ENCODE measurements at regions not wholly inside any gene's neighbourhood (a gene's known extent, or its start where the extent isn't known, plus 50 kb on each side); places are given as distances from the start of the nearest gene placed in this dataset.
"Not testable (repeated sequence)": the region's sequence is repeated elsewhere in the genome, so short reads cannot be mapped to it uniquely, and the experiment has no call there.

DNA sequence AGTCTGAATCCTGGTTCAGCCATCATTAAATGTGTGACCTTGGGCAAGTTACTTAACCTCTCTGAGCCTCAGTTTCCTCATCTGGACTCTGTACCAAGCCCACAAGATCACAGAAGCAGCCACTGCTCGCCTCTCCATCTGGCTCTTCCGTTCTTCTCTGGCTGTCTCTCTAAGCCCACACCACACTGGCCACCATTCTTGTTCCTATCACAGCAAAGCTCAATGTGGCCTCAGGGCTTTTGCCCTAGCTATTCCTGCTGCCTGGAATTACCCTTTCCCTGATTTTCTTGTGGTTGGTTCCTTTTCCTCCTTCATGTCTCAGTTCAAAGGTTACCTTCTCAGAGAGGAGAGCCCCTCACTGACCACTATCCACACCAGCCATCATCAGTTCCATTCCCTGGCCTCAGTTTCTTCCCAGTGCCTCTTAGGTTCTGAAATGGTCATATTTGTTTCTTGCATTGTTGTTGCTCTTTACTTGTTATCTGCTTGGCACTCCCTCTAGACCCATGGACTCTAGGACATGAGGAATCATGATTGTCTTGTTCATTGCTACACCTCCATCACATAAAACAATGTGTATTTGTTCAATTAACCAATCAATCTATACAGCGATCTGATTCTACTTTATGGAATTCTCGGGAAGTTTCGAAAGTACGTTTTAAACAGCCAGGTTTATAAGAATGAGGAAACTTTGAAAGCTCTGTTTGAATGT, 56.5 kb upstream of the PTPN1 start:
- ChIA-PET POLR2A (ENCODE audit: unreplicated experiment) (no interaction called here), CTCF (interaction anchor here (0.5 to 0.7 kb wide), 3 partner anchors 38 to 186 kb away, joined by 3 to 9 read pairs (median 4); no protein-coding TSS in a partner anchor)
- no peak for TF ChIP-seq EZH2 (IDR thresholded peaks at IDR 0.05; ENCODE audit: low read depth)
- TF ChIP-seq, protein P1, sequence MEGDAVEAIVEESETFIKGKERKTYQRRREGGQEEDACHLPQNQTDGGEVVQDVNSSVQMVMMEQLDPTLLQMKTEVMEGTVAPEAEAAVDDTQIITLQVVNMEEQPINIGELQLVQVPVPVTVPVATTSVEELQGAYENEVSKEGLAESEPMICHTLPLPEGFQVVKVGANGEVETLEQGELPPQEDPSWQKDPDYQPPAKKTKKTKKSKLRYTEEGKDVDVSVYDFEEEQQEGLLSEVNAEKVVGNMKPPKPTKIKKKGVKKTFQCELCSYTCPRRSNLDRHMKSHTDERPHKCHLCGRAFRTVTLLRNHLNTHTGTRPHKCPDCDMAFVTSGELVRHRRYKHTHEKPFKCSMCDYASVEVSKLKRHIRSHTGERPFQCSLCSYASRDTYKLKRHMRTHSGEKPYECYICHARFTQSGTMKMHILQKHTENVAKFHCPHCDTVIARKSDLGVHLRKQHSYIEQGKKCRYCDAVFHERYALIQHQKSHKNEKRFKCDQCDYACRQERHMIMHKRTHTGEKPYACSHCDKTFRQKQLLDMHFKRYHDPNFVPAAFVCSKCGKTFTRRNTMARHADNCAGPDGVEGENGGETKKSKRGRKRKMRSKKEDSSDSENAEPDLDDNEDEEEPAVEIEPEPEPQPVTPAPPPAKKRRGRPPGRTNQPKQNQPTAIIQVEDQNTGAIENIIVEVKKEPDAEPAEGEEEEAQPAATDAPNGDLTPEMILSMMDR (conservative IDR thresholded peaks at IDR 0.05) = no peak

DNA sequence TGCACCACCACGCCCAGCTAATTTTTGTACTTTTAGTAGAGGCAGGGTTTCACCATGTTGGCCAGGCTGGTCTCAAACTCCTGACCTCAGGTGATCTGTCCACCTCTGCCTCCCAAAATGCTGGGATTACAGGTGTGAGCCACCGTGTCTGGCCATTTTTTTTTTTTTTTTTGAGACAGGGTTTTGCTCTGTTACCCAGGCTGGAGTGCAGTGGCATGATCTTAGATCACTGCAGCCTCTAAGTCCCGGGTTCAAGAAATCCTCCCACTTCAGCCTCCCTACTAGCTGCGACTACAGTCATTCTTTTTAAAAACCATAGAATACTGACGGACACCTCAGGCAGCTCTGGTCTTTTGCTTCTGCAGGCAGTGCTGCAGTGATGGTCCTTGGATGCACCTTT, 54.9 kb upstream of the PTPN1 start:
- DNase-seq; BruUV-seq (replicated peaks); H3K27ac ChIP-seq: not testable (repeated sequence)

More for the DNA sequence above, 56.5 kb upstream of the PTPN1 start:
- H3K36me3 ChIP-seq (ENCODE audit: low read depth) = no peaks in the 10 kb centered on the region
- H3K4me2 ChIP-seq = no peak overlapping the region
- peak in 1 of 2 experiments; percentile 47 for DNase-seq
- H3F3A ChIP-seq (ENCODE audit: insufficient read depth, low read depth) = peaks cover 23% of the 10 kb centered on the region; the same call in 1 of the 2 replicates
- H3K9me3 ChIP-seq (ENCODE audit: insufficient read depth, low read depth) = no peaks in the 10 kb centered on the region
- BruUV-seq (replicated peaks) = no TSS peak
- no peak overlapping the region for H3K4me3 ChIP-seq
- intact Hi-C loops (cut with micrococcal nuclease; ENCODE audit: unreplicated experiment) = no loop called here
- H3K27me3 ChIP-seq (ENCODE audit: insufficient read depth, low read depth) = no peaks in the 10 kb centered on the region
- H3K27ac ChIP-seq = no peak overlapping the region
- H4K20me1 ChIP-seq (ENCODE audit: insufficient read depth) = no peaks in the 10 kb centered on the region
- H3K9me2 ChIP-seq (ENCODE audit: insufficient read depth) = no peaks in the 10 kb centered on the region
- no peaks in the 10 kb centered on the region for H3K79me2 ChIP-seq (ENCODE audit: low read depth)
- peaks cover 23% of the 10 kb centered on the region for H3K4me1 ChIP-seq (replicated peaks; ENCODE audit: insufficient read depth)
- H2AFZ ChIP-seq = no peak overlapping the region

DNA sequence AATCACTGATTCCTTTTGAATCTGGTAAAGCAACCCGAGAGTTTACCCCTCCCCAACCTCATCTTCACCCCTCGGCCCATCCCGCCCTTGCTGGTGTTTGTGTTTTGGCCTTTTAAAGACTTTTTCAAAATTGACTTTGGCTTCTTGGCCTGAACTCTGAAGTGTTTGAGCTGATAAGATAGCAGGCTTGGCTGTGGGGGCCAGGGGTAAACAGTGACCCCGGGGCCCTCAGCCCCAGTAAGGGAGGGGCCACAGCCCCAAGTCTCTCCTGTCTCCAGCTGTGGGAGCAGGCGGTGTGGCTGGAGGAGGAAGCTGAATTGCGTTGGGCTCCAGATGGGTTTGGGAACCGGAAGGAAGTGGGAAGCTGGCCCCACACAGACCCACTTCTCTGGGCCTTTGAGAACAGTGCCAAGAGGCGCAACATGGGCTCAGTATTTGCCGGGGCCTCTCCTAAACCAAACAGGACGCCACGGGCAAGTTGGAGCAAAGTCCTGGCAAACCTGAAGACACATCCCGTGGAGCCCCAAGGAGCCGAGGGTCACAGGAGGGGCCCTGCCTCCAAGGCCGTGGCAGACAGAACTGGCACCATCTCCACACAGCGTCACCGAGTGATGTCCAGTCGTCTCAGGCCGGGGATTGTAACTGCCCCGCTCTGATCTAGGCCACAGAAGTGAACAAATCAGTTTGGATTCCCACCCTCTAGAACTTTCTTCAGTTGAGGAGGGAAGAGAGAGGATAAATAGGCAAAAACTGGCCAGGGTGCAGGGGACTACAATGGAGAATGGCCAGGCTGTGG, 54.3 kb upstream of the PTPN1 start:
- TF ChIP-seq EZH2 (IDR thresholded peaks at IDR 0.05; ENCODE audit: low read depth) = no peak
- Histone ChIP-seq H3K9me3 (ENCODE audit: insufficient read depth, low read depth) (no peaks in the 10 kb centered on the region), H3K4me1 (replicated peaks; ENCODE audit: insufficient read depth) (peaks cover 30% of the 10 kb centered on the region), H3K4me2 (no peak overlapping the region), H3K27me3 (ENCODE audit: insufficient read depth, low read depth) (no peaks in the 10 kb centered on the region), H4K20me1 (ENCODE audit: insufficient read depth) (no peaks in the 10 kb centered on the region), H3K4me3 (no peak overlapping the region), H3K79me2 (ENCODE audit: low read depth) (no peaks in the 10 kb centered on the region), H3K9me2 (ENCODE audit: insufficient read depth) (no peaks in the 10 kb centered on the region), H2AFZ (no peak overlapping the region), H3K27ac (no peak overlapping the region), H3F3A (ENCODE audit: insufficient read depth, low read depth) (peaks cover 10% of the 10 kb centered on the region; the same call in 1 of the 2 replicates), H3K36me3 (ENCODE audit: low read depth) (no peaks in the 10 kb centered on the region)
- intact Hi-C loops (cut with micrococcal nuclease; ENCODE audit: unreplicated experiment) = no loop called here
- CTCF ChIA-PET = interaction anchor here (0.7 to 1.2 kb wide), 2 partner anchors 101 to 227 kb away, joined by 3 to 6 read pairs; no protein-coding TSS in a partner anchor
- no TSS peak for BruUV-seq (replicated peaks)
- no peak for DNase-seq
- POLR2A ChIA-PET (ENCODE audit: unreplicated experiment) = interaction anchor here (0.6 kb wide), 2 partner anchors 326 to 345 kb away, joined by 4 to 13 read pairs; no protein-coding TSS in a partner anchor

More for the DNA sequence above, 54.9 kb upstream of the PTPN1 start:
- H4K20me1 ChIP-seq (ENCODE audit: insufficient read depth); POLR2A ChIA-PET (ENCODE audit: unreplicated experiment); H3K27me3 ChIP-seq (ENCODE audit: insufficient read depth, low read depth); H3K79me2 ChIP-seq (ENCODE audit: low read depth); H3K4me3 ChIP-seq; H3K36me3 ChIP-seq (ENCODE audit: low read depth); H3K4me2 ChIP-seq; H3K9me3 ChIP-seq (ENCODE audit: insufficient read depth, low read depth); H3K9me2 ChIP-seq (ENCODE audit: insufficient read depth); H2AFZ ChIP-seq; intact Hi-C loops (cut with micrococcal nuclease; ENCODE audit: unreplicated experiment): not testable (repeated sequence)
- H3K4me1 ChIP-seq (replicated peaks; ENCODE audit: insufficient read depth) = peaks cover 31% of the 10 kb centered on the region
- CTCF ChIA-PET = interaction anchor here (0.7 to 1.2 kb wide), 2 partner anchors 100 to 226 kb away, joined by 3 to 6 read pairs; no protein-coding TSS in a partner anchor
- peaks cover 15% of the 10 kb centered on the region; the same call in 1 of the 2 replicates for H3F3A ChIP-seq (ENCODE audit: insufficient read depth, low read depth)

Data from PC-9 (cell line).